H1 (cell line): ENCODE measurements at regions not wholly inside any gene's neighbourhood (a gene's known extent, or its start where the extent isn't known, plus 50 kb on each side); places are given as distances from the start of the nearest gene placed in this dataset.

Experiments used
- BRCA1 ChIP-seq: IDR thresholded peaks from 2 replicates; pipeline ENCODE4 v1.6.1; 2012; ENCODE audit warnings: low read depth, low read length, improper control_type of control experiment
- PHF8 ChIP-seq: fragments of 200-600 bp; sonication (generic); conservative IDR thresholded peaks from 2 replicates; pipeline ENCODE4 v1.7.1; 2012; ENCODE audit warnings: low read depth, mild to moderate bottlenecking, inconsistent platforms, low read length, moderate library complexity
- RFX5 ChIP-seq: IDR thresholded peaks from 2 replicates; pipeline ENCODE4 v1.6.1; 2011; ENCODE audit warnings: low read depth, low read length, improper control_type of control experiment, borderline replicate concordance
- RXRA ChIP-seq: IDR thresholded peaks from 2 replicates; pipeline ENCODE4 v1.6.1; 2011; ENCODE audit warnings: low read depth, mild to moderate bottlenecking, low read length, moderate library complexity; ENCODE audit not compliant: insufficient read depth

DNA sequence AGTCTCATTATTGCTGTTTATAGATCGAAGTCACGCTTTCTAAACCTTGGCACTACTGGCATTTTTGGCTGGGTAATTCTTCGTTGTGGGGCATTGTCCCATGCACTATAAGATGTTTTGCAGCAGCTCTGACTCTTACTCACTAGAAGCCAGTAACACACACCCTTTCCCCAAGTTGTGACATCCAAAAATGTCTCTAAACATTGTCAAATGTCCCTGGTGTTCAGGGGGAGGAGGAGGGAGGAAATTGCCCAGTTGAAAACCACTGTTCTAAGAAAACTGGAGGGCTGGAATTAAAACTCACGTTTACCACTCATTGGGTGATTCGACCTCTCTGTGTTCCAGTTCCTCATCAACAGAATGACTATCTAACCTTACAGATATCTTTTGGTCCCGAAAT, 115.7 kb upstream of the KLF7 start (continued):
- TF ChIP-seq PHF8 (no peak), RFX5 (no peak), BRCA1 (no peak), RXRA (no peak)
